ENCODE measurements at regions not wholly inside any gene's neighbourhood (a gene's known extent, or its start where the extent isn't known, plus 50 kb on each side); places are given as distances from the start of the nearest gene placed in this dataset.

DNA sequence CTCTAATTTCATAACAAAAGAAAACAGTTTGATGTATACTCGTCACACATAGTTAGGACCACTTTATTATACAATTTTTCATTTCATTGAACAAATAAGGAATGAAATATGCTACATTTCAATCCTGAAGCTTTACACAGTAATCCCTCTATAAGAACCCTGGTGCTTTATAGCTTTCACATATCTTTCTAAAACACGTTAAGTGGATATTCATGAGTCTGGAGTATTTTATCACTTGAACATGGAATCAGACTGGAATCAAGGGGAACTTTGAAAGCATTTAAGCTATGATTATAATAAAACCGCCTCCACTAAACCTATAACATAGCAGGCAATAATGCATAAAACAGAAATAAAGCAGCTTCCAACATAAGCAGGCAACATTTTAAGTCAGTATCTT lies 476.6 kb downstream of the COL11A1 start:
- no peaks in the 10 kb centered on the region for H3K4me1 ChIP-seq (ENCODE audit: low read length)
- TF ChIP-seq EZH2 (optimal IDR thresholded peaks at IDR 0.05; ENCODE audit: low read depth, low read length) = no peak
- TF ChIP-seq, protein P1, sequence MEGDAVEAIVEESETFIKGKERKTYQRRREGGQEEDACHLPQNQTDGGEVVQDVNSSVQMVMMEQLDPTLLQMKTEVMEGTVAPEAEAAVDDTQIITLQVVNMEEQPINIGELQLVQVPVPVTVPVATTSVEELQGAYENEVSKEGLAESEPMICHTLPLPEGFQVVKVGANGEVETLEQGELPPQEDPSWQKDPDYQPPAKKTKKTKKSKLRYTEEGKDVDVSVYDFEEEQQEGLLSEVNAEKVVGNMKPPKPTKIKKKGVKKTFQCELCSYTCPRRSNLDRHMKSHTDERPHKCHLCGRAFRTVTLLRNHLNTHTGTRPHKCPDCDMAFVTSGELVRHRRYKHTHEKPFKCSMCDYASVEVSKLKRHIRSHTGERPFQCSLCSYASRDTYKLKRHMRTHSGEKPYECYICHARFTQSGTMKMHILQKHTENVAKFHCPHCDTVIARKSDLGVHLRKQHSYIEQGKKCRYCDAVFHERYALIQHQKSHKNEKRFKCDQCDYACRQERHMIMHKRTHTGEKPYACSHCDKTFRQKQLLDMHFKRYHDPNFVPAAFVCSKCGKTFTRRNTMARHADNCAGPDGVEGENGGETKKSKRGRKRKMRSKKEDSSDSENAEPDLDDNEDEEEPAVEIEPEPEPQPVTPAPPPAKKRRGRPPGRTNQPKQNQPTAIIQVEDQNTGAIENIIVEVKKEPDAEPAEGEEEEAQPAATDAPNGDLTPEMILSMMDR (IDR thresholded peaks at IDR 0.05; ENCODE audit: low read length) = no peak
- no peak for TF ChIP-seq EZH2phosphoT487 (IDR thresholded peaks at IDR 0.05; ENCODE audit: low read length)
- H3K36me3 ChIP-seq (replicated peaks; ENCODE audit: insufficient read depth, low read length) = no peaks in the 10 kb centered on the region
- H4K20me1 ChIP-seq (ENCODE audit: insufficient read depth, low read length) = no peaks in the 10 kb centered on the region
- no peak overlapping the region for H3K4me2 ChIP-seq (ENCODE audit: low read depth, low read length)
- no peak for DNase-seq
- no peak overlapping the region for H3K9ac ChIP-seq (ENCODE audit: low read length)
- H3K9me3 ChIP-seq (replicated peaks; ENCODE audit: insufficient read depth, low read length) = no peaks in the 10 kb centered on the region
- no peak overlapping the region for H3K4me3 ChIP-seq (ENCODE audit: low read length)
- no peak overlapping the region for H3K27ac ChIP-seq (ENCODE audit: low read length)
- H2AFZ ChIP-seq (ENCODE audit: low read length) = no peak overlapping the region
- H3K9me2 ChIP-seq (replicated peaks; ENCODE audit: insufficient read depth, low read length) = no peaks in the 10 kb centered on the region
- H3F3A ChIP-seq (ENCODE audit: insufficient read depth, low read length) = no peaks in the 10 kb centered on the region
- H3K79me2 ChIP-seq (ENCODE audit: low read length) = no peaks in the 10 kb centered on the region
- H3K27me3 ChIP-seq (replicated peaks; ENCODE audit: insufficient read depth, low read length) = no peaks in the 10 kb centered on the region

DNA sequence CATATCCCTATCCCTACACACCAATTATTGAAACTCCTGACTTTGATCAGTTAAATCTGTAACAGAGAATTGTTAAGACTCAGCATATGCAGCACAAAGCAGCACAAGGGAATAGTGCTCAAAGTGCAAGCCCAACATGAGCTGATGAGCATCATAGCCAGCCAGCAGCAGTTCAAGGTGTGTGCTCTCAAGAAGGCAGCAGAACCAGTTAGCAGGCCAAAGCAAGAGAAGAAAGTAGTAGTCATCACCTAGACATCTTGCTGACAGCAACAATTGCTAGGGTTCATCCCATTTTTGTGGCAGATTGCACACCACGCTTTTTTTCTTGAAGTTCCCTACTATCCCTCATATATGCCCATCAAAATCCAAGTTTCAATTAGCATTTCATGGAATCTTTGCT lies 478.3 kb downstream of the COL11A1 start:
- no peak overlapping the region for H3K9ac ChIP-seq (ENCODE audit: low read length)
- no peaks in the 10 kb centered on the region for H3K79me2 ChIP-seq (ENCODE audit: low read length)
- DNase-seq = no peak
- no peaks in the 10 kb centered on the region for H3K27me3 ChIP-seq (replicated peaks; ENCODE audit: insufficient read depth, low read length)
- no peaks in the 10 kb centered on the region for H4K20me1 ChIP-seq (ENCODE audit: insufficient read depth, low read length)
- no peak overlapping the region for H3K4me3 ChIP-seq (ENCODE audit: low read length)
- H3K36me3 ChIP-seq (replicated peaks; ENCODE audit: insufficient read depth, low read length) = no peaks in the 10 kb centered on the region
- no peaks in the 10 kb centered on the region for H3F3A ChIP-seq (ENCODE audit: insufficient read depth, low read length)
- no peaks in the 10 kb centered on the region for H3K9me3 ChIP-seq (replicated peaks; ENCODE audit: insufficient read depth, low read length)
- TF ChIP-seq EZH2 (optimal IDR thresholded peaks at IDR 0.05; ENCODE audit: low read depth, low read length) = no peak
- no peak for TF ChIP-seq EZH2phosphoT487 (IDR thresholded peaks at IDR 0.05; ENCODE audit: low read length)
- TF ChIP-seq, protein P1 (IDR thresholded peaks at IDR 0.05; ENCODE audit: low read length) = no peak
- H3K9me2 ChIP-seq (replicated peaks; ENCODE audit: insufficient read depth, low read length) = no peaks in the 10 kb centered on the region
- H3K4me1 ChIP-seq (ENCODE audit: low read length) = no peaks in the 10 kb centered on the region
- H2AFZ ChIP-seq (ENCODE audit: low read length) = no peak overlapping the region
- no peak overlapping the region for H3K27ac ChIP-seq (ENCODE audit: low read length)
- no peak overlapping the region for H3K4me2 ChIP-seq (ENCODE audit: low read depth, low read length)

DNA sequence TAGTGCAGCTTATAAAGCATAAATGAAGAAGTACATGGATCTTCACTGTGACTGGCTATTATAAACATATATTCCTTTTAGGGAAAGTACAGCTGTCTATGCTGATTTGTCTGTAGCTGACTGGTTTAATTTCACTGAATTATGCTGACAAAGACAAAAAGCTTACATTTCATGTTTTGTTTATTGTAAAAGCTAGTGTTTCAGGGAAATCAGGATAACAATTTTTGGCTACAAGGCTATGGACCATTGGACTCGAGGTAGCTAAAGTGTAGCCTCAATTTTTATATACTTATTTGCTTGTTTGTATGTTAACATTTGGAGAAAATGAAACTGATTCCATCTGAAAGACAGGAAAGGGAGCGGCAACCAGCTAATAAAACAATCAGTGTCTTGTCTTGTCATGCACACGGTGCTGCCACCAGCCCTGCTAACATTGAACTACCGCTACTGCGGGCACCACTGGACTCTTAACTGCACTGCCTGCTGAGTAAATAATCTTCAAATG lies 480.2 kb downstream of the COL11A1 start:
- H3K27ac ChIP-seq (ENCODE audit: low read length) = no peak overlapping the region
- H3K9me2 ChIP-seq (replicated peaks; ENCODE audit: insufficient read depth, low read length) = no peaks in the 10 kb centered on the region
- no peaks in the 10 kb centered on the region for H3F3A ChIP-seq (ENCODE audit: insufficient read depth, low read length)
- DNase-seq = no peak
- H4K20me1 ChIP-seq (ENCODE audit: insufficient read depth, low read length) = no peaks in the 10 kb centered on the region
- no peak overlapping the region for H3K4me3 ChIP-seq (ENCODE audit: low read length)
- H3K36me3 ChIP-seq (replicated peaks; ENCODE audit: insufficient read depth, low read length) = no peaks in the 10 kb centered on the region
- TF ChIP-seq EZH2 (optimal IDR thresholded peaks at IDR 0.05; ENCODE audit: low read depth, low read length) = no peak
- TF ChIP-seq, protein P1 (IDR thresholded peaks at IDR 0.05; ENCODE audit: low read length) = no peak
- TF ChIP-seq EZH2phosphoT487 (IDR thresholded peaks at IDR 0.05; ENCODE audit: low read length) = no peak
- no peaks in the 10 kb centered on the region for H3K27me3 ChIP-seq (replicated peaks; ENCODE audit: insufficient read depth, low read length)
- no peaks in the 10 kb centered on the region for H3K9me3 ChIP-seq (replicated peaks; ENCODE audit: insufficient read depth, low read length)
- no peak overlapping the region for H2AFZ ChIP-seq (ENCODE audit: low read length)
- H3K79me2 ChIP-seq (ENCODE audit: low read length) = no peaks in the 10 kb centered on the region
- no peaks in the 10 kb centered on the region for H3K4me1 ChIP-seq (ENCODE audit: low read length)
- H3K9ac ChIP-seq (ENCODE audit: low read length) = no peak overlapping the region
- no peak overlapping the region for H3K4me2 ChIP-seq (ENCODE audit: low read depth, low read length)

All from MM.1S (cell line).